Cardiac fibroblast (primary cell): ENCODE measurements at regions not wholly inside any gene's neighbourhood (a gene's known extent, or its start where the extent isn't known, plus 50 kb on each side); places are given as distances from the start of the nearest gene placed in this dataset.

Experiments used
- DNase-seq, 2 donors: peaks; one replicate each; pipeline versions ENCODE4 v3.0.0 to v3.0.0-alpha.2; 2010; ENCODE audit warnings: low read depth in 2 of 2
- H3K4me3 ChIP-seq, 2 donors: replicated peaks in 1 of 2; 1 replicate in 1 of 2; 2 replicates in 1 of 2; pipeline ENCODE4 v1.5.1; 2011; ENCODE audit warnings: low read depth in 2 of 2, low read length in 2 of 2, mild to moderate bottlenecking in 2 of 2, moderate library complexity in 1 of 2
- TF ChIP-seq, protein P1 (sequence below): IDR thresholded peaks from one replicate; pipeline ENCODE4 v1.5.1; 2011; ENCODE audit warnings: low read depth, mild to moderate bottlenecking, low read length, inconsistent platforms

DNA sequence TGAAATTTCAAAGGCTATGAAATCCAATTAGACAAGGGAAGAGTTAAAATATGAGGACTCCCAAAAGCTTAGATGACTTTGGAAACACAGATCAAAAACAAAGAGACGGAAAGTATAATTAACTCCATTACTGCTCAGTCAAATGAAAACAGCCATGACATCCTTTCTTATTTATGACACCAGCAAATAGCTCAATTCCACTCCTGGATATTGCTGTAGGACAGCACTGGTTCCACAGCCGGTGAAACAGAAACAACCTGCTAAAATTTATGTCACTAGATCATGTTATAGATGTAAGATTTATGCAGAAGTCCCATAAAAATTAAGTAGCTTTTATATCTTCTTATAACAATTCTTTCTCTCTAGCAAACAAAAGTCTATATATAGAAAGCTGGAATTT, 65.6 kb upstream of the RRP15 start:
- TF ChIP-seq, protein P1, sequence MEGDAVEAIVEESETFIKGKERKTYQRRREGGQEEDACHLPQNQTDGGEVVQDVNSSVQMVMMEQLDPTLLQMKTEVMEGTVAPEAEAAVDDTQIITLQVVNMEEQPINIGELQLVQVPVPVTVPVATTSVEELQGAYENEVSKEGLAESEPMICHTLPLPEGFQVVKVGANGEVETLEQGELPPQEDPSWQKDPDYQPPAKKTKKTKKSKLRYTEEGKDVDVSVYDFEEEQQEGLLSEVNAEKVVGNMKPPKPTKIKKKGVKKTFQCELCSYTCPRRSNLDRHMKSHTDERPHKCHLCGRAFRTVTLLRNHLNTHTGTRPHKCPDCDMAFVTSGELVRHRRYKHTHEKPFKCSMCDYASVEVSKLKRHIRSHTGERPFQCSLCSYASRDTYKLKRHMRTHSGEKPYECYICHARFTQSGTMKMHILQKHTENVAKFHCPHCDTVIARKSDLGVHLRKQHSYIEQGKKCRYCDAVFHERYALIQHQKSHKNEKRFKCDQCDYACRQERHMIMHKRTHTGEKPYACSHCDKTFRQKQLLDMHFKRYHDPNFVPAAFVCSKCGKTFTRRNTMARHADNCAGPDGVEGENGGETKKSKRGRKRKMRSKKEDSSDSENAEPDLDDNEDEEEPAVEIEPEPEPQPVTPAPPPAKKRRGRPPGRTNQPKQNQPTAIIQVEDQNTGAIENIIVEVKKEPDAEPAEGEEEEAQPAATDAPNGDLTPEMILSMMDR = no peak
- no peak overlapping the region for H3K4me3 ChIP-seq
- no peak for DNase-seq

DNA sequence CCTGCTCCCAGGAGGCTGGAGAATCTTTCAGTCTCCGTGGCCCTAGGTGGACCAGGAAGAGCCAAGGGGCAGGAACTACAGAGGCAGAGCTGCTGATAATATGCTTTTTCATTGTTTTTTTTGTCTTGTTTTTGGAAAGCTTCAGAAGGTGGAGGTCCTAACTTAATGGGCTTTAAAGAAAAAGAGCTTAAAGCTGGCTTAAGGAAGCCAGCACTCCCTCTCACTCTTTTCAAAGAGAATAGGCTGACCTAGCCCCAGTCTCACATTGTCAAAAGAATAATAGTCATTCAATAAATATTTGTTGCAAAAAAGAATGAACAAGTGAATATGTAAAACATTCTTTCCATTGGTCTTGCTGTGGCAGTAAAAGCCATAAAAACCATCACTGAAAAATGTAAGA, 61.0 kb upstream of the RRP15 start:
- H3K4me3 ChIP-seq = no peak overlapping the region
- no peak for DNase-seq
- TF ChIP-seq, protein P1 = no peak

DNA sequence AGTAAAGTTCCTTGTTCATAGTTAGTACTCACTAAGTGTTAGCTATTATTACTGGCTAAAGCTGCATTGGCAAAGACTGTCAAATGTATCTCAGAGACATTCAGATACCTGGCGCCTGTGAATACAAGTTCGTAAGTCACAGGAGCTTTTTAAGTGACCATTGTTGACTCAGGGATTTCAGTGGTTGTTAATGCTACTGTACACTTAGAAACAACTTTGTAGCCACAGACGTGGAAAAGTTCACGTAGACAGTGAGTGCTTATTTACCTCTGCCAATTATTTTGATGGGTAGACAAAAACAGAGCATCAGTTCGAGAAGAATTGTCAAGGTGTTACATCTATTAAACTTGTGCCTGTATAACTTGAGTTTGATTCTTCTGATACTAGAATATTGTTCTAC, 59.1 kb upstream of the RRP15 start:
- H3K4me3 ChIP-seq = no peak overlapping the region
- no peak for DNase-seq
- TF ChIP-seq, protein P1 = no peak
